ENCODE measurements at regions not wholly inside any gene's neighbourhood (a gene's known extent, or its start where the extent isn't known, plus 50 kb on each side); places are given as distances from the start of the nearest gene placed in this dataset.

GRCh38 chr7:18419456-18419855 lies 76.1 kb upstream of the HDAC9 start:
- TF ChIP-seq SIN3A (IDR thresholded peaks at IDR 0.05; ENCODE audit: borderline replicate concordance, insufficient read depth, low read length) (no peak), TAF1 (IDR thresholded peaks at IDR 0.05; ENCODE audit: borderline replicate concordance, insufficient read depth, low read length) (no peak), POLR2AphosphoS5 (IDR thresholded peaks at IDR 0.05; ENCODE audit: low read depth, low read length) (no peak), FOXP2 (optimal IDR thresholded peaks at IDR 0.05; ENCODE audit: borderline replicate concordance, extremely low read depth, extremely low read length, insufficient read depth) (no peak)
- TF ChIP-seq, protein P1, sequence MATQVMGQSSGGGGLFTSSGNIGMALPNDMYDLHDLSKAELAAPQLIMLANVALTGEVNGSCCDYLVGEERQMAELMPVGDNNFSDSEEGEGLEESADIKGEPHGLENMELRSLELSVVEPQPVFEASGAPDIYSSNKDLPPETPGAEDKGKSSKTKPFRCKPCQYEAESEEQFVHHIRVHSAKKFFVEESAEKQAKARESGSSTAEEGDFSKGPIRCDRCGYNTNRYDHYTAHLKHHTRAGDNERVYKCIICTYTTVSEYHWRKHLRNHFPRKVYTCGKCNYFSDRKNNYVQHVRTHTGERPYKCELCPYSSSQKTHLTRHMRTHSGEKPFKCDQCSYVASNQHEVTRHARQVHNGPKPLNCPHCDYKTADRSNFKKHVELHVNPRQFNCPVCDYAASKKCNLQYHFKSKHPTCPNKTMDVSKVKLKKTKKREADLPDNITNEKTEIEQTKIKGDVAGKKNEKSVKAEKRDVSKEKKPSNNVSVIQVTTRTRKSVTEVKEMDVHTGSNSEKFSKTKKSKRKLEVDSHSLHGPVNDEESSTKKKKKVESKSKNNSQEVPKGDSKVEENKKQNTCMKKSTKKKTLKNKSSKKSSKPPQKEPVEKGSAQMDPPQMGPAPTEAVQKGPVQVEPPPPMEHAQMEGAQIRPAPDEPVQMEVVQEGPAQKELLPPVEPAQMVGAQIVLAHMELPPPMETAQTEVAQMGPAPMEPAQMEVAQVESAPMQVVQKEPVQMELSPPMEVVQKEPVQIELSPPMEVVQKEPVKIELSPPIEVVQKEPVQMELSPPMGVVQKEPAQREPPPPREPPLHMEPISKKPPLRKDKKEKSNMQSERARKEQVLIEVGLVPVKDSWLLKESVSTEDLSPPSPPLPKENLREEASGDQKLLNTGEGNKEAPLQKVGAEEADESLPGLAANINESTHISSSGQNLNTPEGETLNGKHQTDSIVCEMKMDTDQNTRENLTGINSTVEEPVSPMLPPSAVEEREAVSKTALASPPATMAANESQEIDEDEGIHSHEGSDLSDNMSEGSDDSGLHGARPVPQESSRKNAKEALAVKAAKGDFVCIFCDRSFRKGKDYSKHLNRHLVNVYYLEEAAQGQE (IDR thresholded peaks at IDR 0.05; ENCODE audit: insufficient read depth in 1 of 2, low read depth in 2 of 2, low read length in 2 of 2): no peak

DNA sequence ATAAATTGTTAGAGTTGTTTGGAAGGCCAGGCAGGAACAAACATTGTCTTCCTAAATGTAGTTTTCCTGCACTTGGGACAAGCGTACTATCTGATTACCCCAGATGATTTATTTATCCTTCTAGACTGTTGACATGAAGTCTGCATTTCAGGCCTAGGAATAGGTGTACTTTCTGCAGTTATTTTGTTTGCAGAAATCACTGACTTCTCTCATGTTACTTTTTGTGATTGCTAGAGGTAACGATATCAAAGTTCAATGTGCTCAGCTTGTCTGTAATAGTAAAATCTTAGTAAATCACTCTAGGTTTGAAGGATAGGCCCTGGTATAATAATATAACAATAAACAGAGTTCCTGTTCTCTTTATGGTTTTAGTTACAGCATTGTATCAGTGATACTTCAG lies 75.4 kb upstream of the HDAC9 start:
- no peak for TF ChIP-seq SIN3A (IDR thresholded peaks at IDR 0.05; ENCODE audit: borderline replicate concordance, insufficient read depth, low read length)
- no peak for TF ChIP-seq TAF1 (IDR thresholded peaks at IDR 0.05; ENCODE audit: borderline replicate concordance, insufficient read depth, low read length)
- TF ChIP-seq POLR2AphosphoS5 (IDR thresholded peaks at IDR 0.05; ENCODE audit: low read depth, low read length): no peak
- TF ChIP-seq, protein P1 (IDR thresholded peaks at IDR 0.05; ENCODE audit: insufficient read depth in 1 of 2, low read depth in 2 of 2, low read length in 2 of 2): no peak
- TF ChIP-seq FOXP2 (optimal IDR thresholded peaks at IDR 0.05; ENCODE audit: borderline replicate concordance, extremely low read depth, extremely low read length, insufficient read depth): no peak

DNA sequence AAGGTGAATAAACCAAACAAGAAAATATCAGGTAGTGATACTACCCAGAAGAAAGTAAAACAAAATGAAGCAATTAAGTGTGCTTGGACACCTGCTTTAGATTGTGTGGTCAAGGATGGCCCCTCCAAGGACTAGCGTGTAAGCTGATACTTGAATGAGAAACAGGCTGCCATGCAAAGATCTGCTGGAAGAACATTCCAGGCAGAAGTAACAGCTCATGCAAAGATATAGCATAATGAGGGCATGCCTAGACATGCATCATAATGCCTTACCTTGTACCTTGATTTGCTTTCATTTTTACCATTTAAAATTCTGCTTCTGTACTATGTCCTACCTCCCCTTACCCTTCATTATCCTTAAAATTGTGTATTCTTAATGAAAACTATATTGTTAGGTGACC lies 74.8 kb upstream of the HDAC9 start:
- TF ChIP-seq FOXP2 (optimal IDR thresholded peaks at IDR 0.05; ENCODE audit: borderline replicate concordance, extremely low read depth, extremely low read length, insufficient read depth) (no peak), SIN3A (IDR thresholded peaks at IDR 0.05; ENCODE audit: borderline replicate concordance, insufficient read depth, low read length) (no peak), POLR2AphosphoS5 (IDR thresholded peaks at IDR 0.05; ENCODE audit: low read depth, low read length) (no peak), TAF1 (IDR thresholded peaks at IDR 0.05; ENCODE audit: borderline replicate concordance, insufficient read depth, low read length) (no peak)
- TF ChIP-seq, protein P1 (IDR thresholded peaks at IDR 0.05; ENCODE audit: insufficient read depth in 1 of 2, low read depth in 2 of 2, low read length in 2 of 2): no peak

GRCh38 chr7:18421297-18422002 lies 74.1 kb upstream of the HDAC9 start:
- TF ChIP-seq TAF1 (IDR thresholded peaks at IDR 0.05; ENCODE audit: borderline replicate concordance, insufficient read depth, low read length): no peak

- no peak for TF ChIP-seq FOXP2 (optimal IDR thresholded peaks at IDR 0.05; ENCODE audit: borderline replicate concordance, extremely low read depth, extremely low read length, insufficient read depth)
These were observed 70.3 kb upstream of the HDAC9 start for GRCh38 chr7:18425227-18425626.

- TF ChIP-seq POLR2AphosphoS5 (IDR thresholded peaks at IDR 0.05; ENCODE audit: low read depth, low read length) (no peak), FOXP2 (optimal IDR thresholded peaks at IDR 0.05; ENCODE audit: borderline replicate concordance, extremely low read depth, extremely low read length, insufficient read depth) (no peak), TAF1 (IDR thresholded peaks at IDR 0.05; ENCODE audit: borderline replicate concordance, insufficient read depth, low read length) (no peak), SIN3A (IDR thresholded peaks at IDR 0.05; ENCODE audit: borderline replicate concordance, insufficient read depth, low read length) (no peak)
- TF ChIP-seq, protein P1 (IDR thresholded peaks at IDR 0.05; ENCODE audit: insufficient read depth in 1 of 2, low read depth in 2 of 2, low read length in 2 of 2): no peak
These were observed 69.6 kb upstream of the HDAC9 start for GRCh38 chr7:18425838-18426445.

Measured in PFSK-1 (cell line).